Activated CD8-positive, alpha-beta T cell treated with anti-CD3 and anti-CD28 coated beads for 36 hours (primary cell): ENCODE measurements at regions not wholly inside any gene's neighbourhood (a gene's known extent, or its start where the extent isn't known, plus 50 kb on each side); places are given as distances from the start of the nearest gene placed in this dataset.

ENCODE experiments used
- ATAC-seq: fragments of 200-7000 bp; cut with Tn5 transposase; one replicate; pipeline ENCODE4 v1.10.0; 2021; ENCODE audit warnings: mild to moderate bottlenecking, moderate library complexity
- CTCF ChIA-PET: fragments of 350-600 bp; sonication (Branson Sonifier 250); formaldehyde crosslinking; loops from one replicate; lab custom pipeline; 2021; ENCODE audit warnings: antibody characterized with exemption; lab: Charles Lee
- POLR2A ChIA-PET: fragments of 350-600 bp; sonication (Branson Sonifier 250); formaldehyde crosslinking; loops from one replicate; lab custom pipeline; 2021; ENCODE audit warnings: antibody characterized with exemption; lab: Charles Lee
- DNase-seq: peaks from one replicate; pipeline ENCODE4 v3.0.0-alpha.2; 2020
- H3K27ac Mint-ChIP-seq: one replicate; pipeline ENCODE4 v1.8.0; 2021; ENCODE audit warnings: mild to moderate bottlenecking, mixed read lengths
- H3K27me3 Mint-ChIP-seq: one replicate; pipeline ENCODE4 v1.8.0; 2021; ENCODE audit warnings: mixed read lengths
- H3K36me3 Mint-ChIP-seq: one replicate; pipeline ENCODE4 v1.8.0; 2021; ENCODE audit warnings: low read depth, mixed read lengths
- H3K4me1 Mint-ChIP-seq: one replicate; pipeline ENCODE4 v1.8.0; 2021; ENCODE audit warnings: low read depth, mixed read lengths
- H3K4me3 Mint-ChIP-seq: one replicate; pipeline ENCODE4 v1.8.0; 2021; ENCODE audit warnings: mild to moderate bottlenecking, moderate library complexity, mixed read lengths
- H3K9me3 Mint-ChIP-seq: one replicate; pipeline ENCODE4 v1.8.0; 2021; ENCODE audit warnings: mixed read lengths
- intact Hi-C: fragments of 100-400 bp; cut with micrococcal nuclease; formaldehyde crosslinking; loops from one replicate; pipeline ENCODE4 v1.10.0; 2022
- TF ChIP-seq, protein P1 (sequence below): fragments of 200-600 bp; IDR thresholded peaks from one replicate; pipeline ENCODE4 v1.8.0; 2022; ENCODE audit warnings: antibody characterized with exemption, mild to moderate bottlenecking

DNA sequence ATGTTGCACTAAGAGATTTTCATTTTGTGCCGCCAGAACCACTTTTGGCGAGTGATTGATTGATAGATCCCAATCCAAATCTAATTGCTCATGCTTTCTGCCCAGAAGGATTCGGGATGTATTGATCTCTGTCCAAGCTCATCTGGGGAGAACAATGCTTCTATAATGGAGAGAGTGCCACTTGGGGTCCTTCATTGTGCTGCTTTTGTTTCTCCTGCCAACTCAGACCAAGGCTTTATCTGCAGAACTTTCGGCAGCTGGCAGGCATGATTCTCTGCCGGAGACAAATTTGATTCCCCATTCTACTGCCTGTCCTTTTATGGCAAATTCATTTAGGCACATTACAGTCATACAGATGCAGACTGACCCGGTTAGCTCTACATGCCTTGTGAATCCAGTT, 62.9 kb upstream of the NTM start:
- no peaks in the 10 kb centered on the region for H3K4me1 Mint-ChIP-seq
- H3K27me3 Mint-ChIP-seq = no peaks in the 10 kb centered on the region
- ATAC-seq (no peak), DNase-seq (no peak)
- TF ChIP-seq, protein P1, sequence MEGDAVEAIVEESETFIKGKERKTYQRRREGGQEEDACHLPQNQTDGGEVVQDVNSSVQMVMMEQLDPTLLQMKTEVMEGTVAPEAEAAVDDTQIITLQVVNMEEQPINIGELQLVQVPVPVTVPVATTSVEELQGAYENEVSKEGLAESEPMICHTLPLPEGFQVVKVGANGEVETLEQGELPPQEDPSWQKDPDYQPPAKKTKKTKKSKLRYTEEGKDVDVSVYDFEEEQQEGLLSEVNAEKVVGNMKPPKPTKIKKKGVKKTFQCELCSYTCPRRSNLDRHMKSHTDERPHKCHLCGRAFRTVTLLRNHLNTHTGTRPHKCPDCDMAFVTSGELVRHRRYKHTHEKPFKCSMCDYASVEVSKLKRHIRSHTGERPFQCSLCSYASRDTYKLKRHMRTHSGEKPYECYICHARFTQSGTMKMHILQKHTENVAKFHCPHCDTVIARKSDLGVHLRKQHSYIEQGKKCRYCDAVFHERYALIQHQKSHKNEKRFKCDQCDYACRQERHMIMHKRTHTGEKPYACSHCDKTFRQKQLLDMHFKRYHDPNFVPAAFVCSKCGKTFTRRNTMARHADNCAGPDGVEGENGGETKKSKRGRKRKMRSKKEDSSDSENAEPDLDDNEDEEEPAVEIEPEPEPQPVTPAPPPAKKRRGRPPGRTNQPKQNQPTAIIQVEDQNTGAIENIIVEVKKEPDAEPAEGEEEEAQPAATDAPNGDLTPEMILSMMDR = no peak
- H3K27ac Mint-ChIP-seq = no peak overlapping the region
- H3K4me3 Mint-ChIP-seq = no peak overlapping the region
- ChIA-PET POLR2A (no interaction called here), CTCF (interaction anchor here (0.7 kb wide), 1 partner anchor 381 kb away, joined by 3 read pairs; no protein-coding TSS in a partner anchor)
- intact Hi-C loops = no loop called here
- no peaks in the 10 kb centered on the region for H3K36me3 Mint-ChIP-seq
- H3K9me3 Mint-ChIP-seq = no peaks in the 10 kb centered on the region

DNA sequence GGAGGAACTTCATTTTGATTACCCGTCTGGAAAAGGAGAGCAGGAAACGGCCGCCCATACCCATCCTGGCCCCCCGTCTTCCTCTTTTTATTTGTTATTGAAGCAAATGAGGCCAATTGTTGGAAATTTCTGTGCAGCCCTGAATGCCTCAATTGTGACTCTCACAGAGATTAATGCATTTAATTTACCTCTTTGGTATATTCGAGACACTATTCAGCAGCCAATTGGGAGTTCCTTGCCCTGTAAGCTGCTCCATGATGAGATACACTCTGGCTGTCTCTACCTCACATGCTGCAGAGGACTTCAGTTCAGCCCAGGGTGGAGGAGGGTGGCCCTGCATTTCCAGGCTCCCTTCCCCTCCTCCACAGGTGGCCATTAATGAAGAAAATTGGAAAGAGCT, 60.6 kb upstream of the NTM start:
- DNase-seq (no peak), ATAC-seq (no peak)
- no peak overlapping the region for H3K4me3 Mint-ChIP-seq
- peaks cover 4% of the 10 kb centered on the region for H3K9me3 Mint-ChIP-seq
- H3K27ac Mint-ChIP-seq = no peak overlapping the region
- ChIA-PET CTCF (no interaction called here), POLR2A (no interaction called here)
- H3K4me1 Mint-ChIP-seq = no peaks in the 10 kb centered on the region
- H3K27me3 Mint-ChIP-seq = no peaks in the 10 kb centered on the region
- TF ChIP-seq, protein P1 = no peak
- intact Hi-C loops = no loop called here
- H3K36me3 Mint-ChIP-seq = no peaks in the 10 kb centered on the region

DNA sequence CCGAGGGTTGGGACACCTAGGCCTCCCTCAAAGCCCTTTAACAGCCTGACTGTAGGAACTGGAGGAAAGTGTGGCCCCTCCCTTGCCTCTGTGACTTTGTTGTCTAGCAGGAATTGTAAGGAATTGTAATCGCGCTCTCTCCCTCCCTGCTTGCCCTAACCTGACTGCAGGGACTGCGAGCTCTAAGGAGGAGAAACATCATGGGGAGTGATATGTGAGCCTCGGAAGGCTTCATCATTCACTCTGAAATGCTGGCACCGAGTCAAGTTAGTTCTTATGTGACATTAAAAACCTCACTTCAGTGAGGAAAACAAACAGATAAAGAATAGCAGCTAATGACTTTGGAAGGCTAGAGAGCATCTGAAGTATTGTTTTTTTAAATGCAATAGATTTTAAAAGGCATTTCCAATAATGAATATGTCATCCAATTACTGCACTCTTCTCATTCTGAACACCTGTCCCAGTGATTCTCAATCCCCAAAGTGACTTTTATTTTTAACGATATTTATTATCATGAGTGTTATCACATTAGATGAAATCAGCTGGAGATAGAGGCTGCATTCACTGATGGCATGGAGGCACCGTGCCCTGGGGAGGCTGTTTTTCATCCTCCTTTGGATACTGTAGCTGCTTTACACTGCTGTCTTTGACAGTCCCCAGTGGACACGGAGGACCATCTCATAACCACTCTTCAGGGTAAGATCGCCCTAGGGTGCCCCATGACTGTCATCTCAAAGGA, 58.5 kb upstream of the NTM start:
- H3K4me1 Mint-ChIP-seq = no peaks in the 10 kb centered on the region
- no peak overlapping the region for H3K4me3 Mint-ChIP-seq
- POLR2A ChIA-PET = no interaction called here
- H3K27ac Mint-ChIP-seq = no peak overlapping the region
- H3K9me3 Mint-ChIP-seq = peaks cover 4% of the 10 kb centered on the region
- DNase-seq = no peak
- ATAC-seq = no peak
- H3K27me3 Mint-ChIP-seq = no peaks in the 10 kb centered on the region
- CTCF ChIA-PET = no interaction called here
- H3K36me3 Mint-ChIP-seq = no peaks in the 10 kb centered on the region
- TF ChIP-seq, protein P1 = no peak
- intact Hi-C loops = no loop called here
